GM13977 (cell line): ENCODE measurements at regions not wholly inside any gene's neighbourhood (a gene's known extent, or its start where the extent isn't known, plus 50 kb on each side); places are given as distances from the start of the nearest gene placed in this dataset.

Experiments used
- DNase-seq: peaks from one replicate; pipeline ENCODE4 v3.0.0; 2012; ENCODE audit warnings: low spot score
- CTCF ChIP-seq: IDR thresholded peaks from 2 replicates; pipeline ENCODE4 v1.5.1; 2012; ENCODE audit warnings: mild to moderate bottlenecking, control low read depth; ENCODE audit not compliant: insufficient read depth; ENCODE audit errors: extremely low read depth, missing control alignments
- in situ Hi-C: fragments of 300-500 bp; cut with MboI; formaldehyde crosslinking; loops from one replicate; pipeline ENCODE4 v1.12.0; 2022; ENCODE audit warnings: low sequenced_read_pairs, low pct_unique_long_range_greater_than_20kb, mixed read lengths, inconsistent platforms; ENCODE audit not compliant: unreplicated experiment

GRCh38 chr2:150715501-150715900, 228.0 kb upstream of the RND3 start:
- in situ Hi-C loops = no loop called here
- DNase-seq = no peak
- TF ChIP-seq CTCF = no peak

GRCh38 chr2:150710916-150711315, 223.4 kb upstream of the RND3 start:
- TF ChIP-seq CTCF = no peak
- DNase-seq = no peak
- in situ Hi-C loops = no loop called here

GRCh38 chr2:150710041-150710440, 222.6 kb upstream of the RND3 start:
- no peak for DNase-seq
- TF ChIP-seq CTCF = no peak
- in situ Hi-C loops = no loop called here

GRCh38 chr2:150706561-150706960, 219.1 kb upstream of the RND3 start:
- DNase-seq = no peak
- TF ChIP-seq CTCF = no peak
- in situ Hi-C loops = no loop called here

- in situ Hi-C loops = no loop called here
- DNase-seq = no peak
- TF ChIP-seq CTCF = no peak
Measured at GRCh38 chr2:150705767-150706166, 218.3 kb upstream of the RND3 start.

GRCh38 chr2:150705357-150705756, 217.9 kb upstream of the RND3 start:
- in situ Hi-C loops = no loop called here
- TF ChIP-seq CTCF = no peak
- no peak for DNase-seq

- in situ Hi-C loops = no loop called here
- no peak for TF ChIP-seq CTCF
- no peak for DNase-seq
Measured at GRCh38 chr2:150702791-150703190, 215.3 kb upstream of the RND3 start.
